Loucy (cell line): ENCODE measurements at regions not wholly inside any gene's neighbourhood (a gene's known extent, or its start where the extent isn't known, plus 50 kb on each side); places are given as distances from the start of the nearest gene placed in this dataset.

ENCODE experiments used
- H2AFZ ChIP-seq: fragments of 200-600 bp; sonication (generic); 2 replicates; pipeline ENCODE4 v1.6.0; 2016; ENCODE audit warnings: antibody characterized with exemption, mild to moderate bottlenecking, low read length, moderate library complexity
- H3F3A ChIP-seq: fragments of 200-600 bp; 2 replicates; pipeline ENCODE4 v1.6.0; 2016; ENCODE audit warnings: antibody characterized with exemption, low read depth, mild to moderate bottlenecking
- H3K27me3 ChIP-seq: fragments of 200-600 bp; sonication (generic); 2 replicates; pipeline ENCODE4 v1.6.1; 2014; ENCODE audit warnings: low read length, mild to moderate bottlenecking; ENCODE audit not compliant: insufficient read depth, poor library complexity, severe bottlenecking
- H3K36me3 ChIP-seq: fragments of 200-600 bp; sonication (generic); 2 replicates; pipeline ENCODE4 v1.6.1; 2016; ENCODE audit warnings: low read length; ENCODE audit not compliant: insufficient read depth
- H3K4me1 ChIP-seq: fragments of 200-600 bp; sonication (generic); 2 replicates; pipeline ENCODE4 v1.5.1; 2014; ENCODE audit warnings: low read length, mild to moderate bottlenecking; ENCODE audit not compliant: insufficient read depth, poor library complexity, severe bottlenecking
- H3K4me2 ChIP-seq: fragments of 200-600 bp; sonication (generic); 2 replicates; pipeline ENCODE4 v1.6.0; 2014; ENCODE audit warnings: antibody characterized with exemption, low read length, low read depth, mild to moderate bottlenecking; ENCODE audit not compliant: poor library complexity, severe bottlenecking
- H3K4me3 ChIP-seq: fragments of 200-600 bp; sonication (generic); 2 replicates; pipeline ENCODE4 v1.5.1; 2014; ENCODE audit warnings: low read length, mild to moderate bottlenecking, mixed read lengths; ENCODE audit not compliant: poor library complexity, severe bottlenecking
- H3K79me2 ChIP-seq: fragments of 200-600 bp; sonication (generic); 2 replicates; pipeline ENCODE4 v1.6.1; 2014; ENCODE audit warnings: low read length; ENCODE audit not compliant: insufficient read depth
- H3K9ac ChIP-seq: fragments of 200-600 bp; sonication (generic); 2 replicates; pipeline ENCODE4 v1.6.0; 2014; ENCODE audit warnings: mild to moderate bottlenecking, low read depth, low read length, moderate library complexity; ENCODE audit not compliant: poor library complexity, severe bottlenecking
- H3K9me2 ChIP-seq: fragments of 200-600 bp; sonication (generic); replicated peaks from 2 replicates; pipeline ENCODE4 v1.6.1; 2016; ENCODE audit warnings: low read depth, low read length, mixed read lengths
- H3K9me3 ChIP-seq: fragments of 200-600 bp; sonication (generic); 2 replicates; pipeline ENCODE4 v1.6.1; 2014; ENCODE audit warnings: mild to moderate bottlenecking, antibody characterized with exemption, low read length, low read depth; ENCODE audit not compliant: insufficient read depth
- H4K20me1 ChIP-seq: fragments of 200-600 bp; sonication (generic); 2 replicates; pipeline ENCODE4 v1.6.0; 2014; ENCODE audit warnings: antibody characterized with exemption, low read length, mild to moderate bottlenecking; ENCODE audit not compliant: insufficient read depth, poor library complexity, severe bottlenecking
- EZH2phosphoT487 ChIP-seq: fragments of 200-600 bp; IDR thresholded peaks from 2 replicates; pipeline ENCODE4 v1.6.1; 2018; ENCODE audit warnings: antibody characterized with exemption, mild to moderate bottlenecking, moderate library complexity, borderline replicate concordance
- TF ChIP-seq, protein P1 (sequence below): fragments of 200-600 bp; sonication (generic); conservative IDR thresholded peaks from 2 replicates; pipeline ENCODE4 v1.5.1; 2014; ENCODE audit warnings: mild to moderate bottlenecking, antibody characterized with exemption, low read length

DNA sequence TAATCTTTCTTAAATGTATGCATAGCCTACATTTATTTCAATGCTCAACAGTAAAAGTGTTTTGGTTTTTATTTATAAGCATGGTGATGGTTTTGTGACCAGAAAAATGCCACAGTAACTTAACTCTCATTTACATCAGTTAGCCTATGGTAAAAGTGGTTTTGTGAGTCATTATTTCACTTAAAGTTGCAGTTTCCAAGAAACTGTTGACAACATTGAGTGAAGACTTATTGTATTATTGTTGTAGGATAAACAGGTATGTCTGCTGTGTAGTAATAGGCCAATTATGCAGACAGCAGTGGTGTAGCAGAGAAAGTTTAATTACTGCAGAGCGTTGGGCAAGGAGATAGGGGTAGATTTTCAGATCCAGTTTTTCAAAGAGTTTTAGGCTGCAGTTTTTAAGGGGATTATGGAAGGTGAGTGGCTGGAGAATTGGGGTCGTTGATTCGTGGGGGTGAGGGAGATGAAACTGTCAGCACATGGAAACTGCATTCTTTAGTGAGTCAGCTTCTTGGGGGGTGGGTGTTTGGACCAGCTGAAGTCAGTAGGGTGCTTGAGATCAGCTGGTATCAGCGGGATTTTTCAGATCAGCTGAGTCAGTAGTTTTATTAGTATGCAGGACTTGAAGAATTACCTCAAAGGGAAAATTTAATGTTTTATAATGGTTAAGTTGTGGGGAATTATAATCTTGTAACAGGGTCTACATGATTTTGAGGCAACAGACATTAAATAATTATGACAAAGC lies 168.7 kb upstream of the FMN2 start:
- Histone ChIP-seq H3K9me3 (no peaks in the 10 kb centered on the region), H3K4me2 (no peak overlapping the region), H3K36me3 (no peaks in the 10 kb centered on the region), H3K4me1 (no peaks in the 10 kb centered on the region), H3F3A (no peaks in the 10 kb centered on the region), H3K4me3 (no peak overlapping the region), H3K9me2 (no peaks in the 10 kb centered on the region), H3K9ac (no peak overlapping the region), H2AFZ (no peak overlapping the region), H3K79me2 (no peaks in the 10 kb centered on the region), H4K20me1 (no peaks in the 10 kb centered on the region), H3K27me3 (no peaks in the 10 kb centered on the region)
- TF ChIP-seq, protein P1, sequence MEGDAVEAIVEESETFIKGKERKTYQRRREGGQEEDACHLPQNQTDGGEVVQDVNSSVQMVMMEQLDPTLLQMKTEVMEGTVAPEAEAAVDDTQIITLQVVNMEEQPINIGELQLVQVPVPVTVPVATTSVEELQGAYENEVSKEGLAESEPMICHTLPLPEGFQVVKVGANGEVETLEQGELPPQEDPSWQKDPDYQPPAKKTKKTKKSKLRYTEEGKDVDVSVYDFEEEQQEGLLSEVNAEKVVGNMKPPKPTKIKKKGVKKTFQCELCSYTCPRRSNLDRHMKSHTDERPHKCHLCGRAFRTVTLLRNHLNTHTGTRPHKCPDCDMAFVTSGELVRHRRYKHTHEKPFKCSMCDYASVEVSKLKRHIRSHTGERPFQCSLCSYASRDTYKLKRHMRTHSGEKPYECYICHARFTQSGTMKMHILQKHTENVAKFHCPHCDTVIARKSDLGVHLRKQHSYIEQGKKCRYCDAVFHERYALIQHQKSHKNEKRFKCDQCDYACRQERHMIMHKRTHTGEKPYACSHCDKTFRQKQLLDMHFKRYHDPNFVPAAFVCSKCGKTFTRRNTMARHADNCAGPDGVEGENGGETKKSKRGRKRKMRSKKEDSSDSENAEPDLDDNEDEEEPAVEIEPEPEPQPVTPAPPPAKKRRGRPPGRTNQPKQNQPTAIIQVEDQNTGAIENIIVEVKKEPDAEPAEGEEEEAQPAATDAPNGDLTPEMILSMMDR, result no peak
- no peak for TF ChIP-seq EZH2phosphoT487

DNA sequence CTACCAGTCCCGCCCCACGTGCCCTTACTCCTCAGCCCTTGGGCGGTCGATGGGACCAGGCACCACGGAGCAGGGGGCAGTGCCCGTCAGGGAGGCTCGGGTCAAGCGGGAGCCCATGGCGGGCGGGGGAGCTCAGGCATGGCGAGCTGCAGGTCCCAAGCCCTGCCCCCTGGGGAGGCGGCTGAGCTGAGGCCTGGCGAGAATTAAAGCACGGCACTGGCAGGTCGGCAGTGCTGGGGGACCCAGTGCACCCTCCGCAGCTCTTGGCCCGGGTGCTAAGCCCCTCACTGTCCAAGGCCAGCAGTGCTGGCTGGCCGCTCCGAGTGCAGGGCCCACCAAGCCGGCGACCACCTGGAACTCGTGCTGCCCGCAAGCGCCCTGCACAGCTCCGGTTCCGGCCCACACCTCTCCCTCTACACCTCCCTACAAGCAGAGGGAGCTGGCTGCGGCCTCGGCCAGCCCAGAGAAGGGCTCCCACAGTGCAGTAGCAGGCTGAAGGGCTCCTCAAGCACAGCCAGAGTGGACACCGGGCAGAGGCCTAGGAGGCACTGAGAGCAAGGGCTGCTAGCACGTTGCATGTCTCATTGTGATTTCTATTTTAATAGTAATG lies 166.8 kb upstream of the FMN2 start:
- no peaks in the 10 kb centered on the region for H3K27me3 ChIP-seq
- H3F3A ChIP-seq, result no peaks in the 10 kb centered on the region
- no peaks in the 10 kb centered on the region for H3K79me2 ChIP-seq
- no peaks in the 10 kb centered on the region for H3K4me1 ChIP-seq
- H3K9ac ChIP-seq, result no peak overlapping the region
- no peak overlapping the region for H3K4me2 ChIP-seq
- no peaks in the 10 kb centered on the region for H3K9me3 ChIP-seq
- no peak overlapping the region for H2AFZ ChIP-seq
- H3K4me3 ChIP-seq, result no peak overlapping the region
- H3K36me3 ChIP-seq, result no peaks in the 10 kb centered on the region
- H4K20me1 ChIP-seq, result no peaks in the 10 kb centered on the region
- TF ChIP-seq, protein P1, result no peak
- TF ChIP-seq EZH2phosphoT487, result no peak
- no peaks in the 10 kb centered on the region for H3K9me2 ChIP-seq

DNA sequence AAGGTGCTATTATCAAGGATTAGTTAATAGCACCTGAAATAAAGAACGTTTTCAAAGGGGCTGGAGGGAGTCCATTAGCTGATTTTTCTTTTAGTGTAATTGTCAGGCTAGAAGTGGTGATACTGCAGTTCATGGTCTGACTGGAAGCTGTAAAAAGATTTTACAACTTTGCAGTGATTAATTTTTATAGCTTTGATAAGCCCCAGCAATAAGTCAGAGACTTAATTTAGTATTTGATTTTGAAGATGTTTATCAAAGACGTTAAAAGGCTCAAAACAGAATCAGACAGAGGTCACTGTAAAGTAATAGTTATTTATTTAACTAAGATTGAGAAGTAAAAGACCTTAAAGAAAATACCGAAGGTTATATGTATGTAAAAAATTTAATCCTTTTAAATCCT lies 165.5 kb upstream of the FMN2 start:
- H3K79me2 ChIP-seq, result no peaks in the 10 kb centered on the region
- H3K9me3 ChIP-seq, result no peaks in the 10 kb centered on the region
- H2AFZ ChIP-seq, result no peak overlapping the region
- no peak overlapping the region for H3K9ac ChIP-seq
- no peaks in the 10 kb centered on the region for H3F3A ChIP-seq
- no peaks in the 10 kb centered on the region for H3K4me1 ChIP-seq
- TF ChIP-seq EZH2phosphoT487, result no peak
- TF ChIP-seq, protein P1, result no peak
- H3K36me3 ChIP-seq, result no peaks in the 10 kb centered on the region
- no peaks in the 10 kb centered on the region for H3K27me3 ChIP-seq
- H3K9me2 ChIP-seq, result no peaks in the 10 kb centered on the region
- no peaks in the 10 kb centered on the region for H4K20me1 ChIP-seq
- H3K4me2 ChIP-seq, result no peak overlapping the region
- no peak overlapping the region for H3K4me3 ChIP-seq
